ENCODE measurements at regions not wholly inside any gene's neighbourhood (a gene's known extent, or its start where the extent isn't known, plus 50 kb on each side); places are given as distances from the start of the nearest gene placed in this dataset.
"Not testable (repeated sequence)": the region's sequence is repeated elsewhere in the genome, so short reads cannot be mapped to it uniquely, and the experiment has no call there.

DNA sequence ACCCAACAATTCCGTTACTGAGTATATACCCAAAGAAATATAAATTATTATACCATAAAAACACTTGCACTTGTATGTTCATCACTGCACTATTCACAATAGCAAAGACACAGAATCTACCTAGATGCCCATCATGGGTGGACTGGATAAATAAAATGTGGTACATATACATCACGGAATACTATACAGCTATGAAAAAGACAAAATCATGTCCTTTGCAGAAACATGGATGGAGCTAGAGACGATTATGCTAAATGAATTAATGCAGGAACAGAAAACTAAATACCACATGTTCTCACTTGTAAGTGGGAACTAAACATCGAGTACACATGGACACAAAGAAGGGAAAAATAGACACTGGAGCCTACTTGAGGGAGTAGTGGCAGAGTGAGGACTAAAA lies 185.3 kb downstream of the PYDC2 start:
- DNase-seq (ENCODE audit: low spot score) = no peak

DNA sequence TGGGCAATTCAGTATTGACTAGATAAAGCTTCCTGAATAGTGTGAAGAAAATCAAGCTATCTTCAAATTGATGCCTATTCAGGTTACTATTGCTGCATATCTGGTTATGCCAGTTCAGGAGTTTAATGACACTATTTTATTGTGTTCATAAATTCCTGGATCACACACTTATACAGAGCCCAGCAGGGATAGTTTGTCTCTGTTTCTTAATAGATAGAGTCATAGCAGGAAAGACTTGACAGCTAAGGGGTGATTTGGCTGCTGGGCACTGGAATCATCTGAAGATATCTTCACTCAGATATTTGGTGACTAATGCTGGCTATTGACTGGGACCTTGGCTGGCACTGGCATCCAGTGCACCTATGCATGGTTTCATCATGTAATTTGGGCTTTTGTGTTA lies 187.8 kb downstream of the PYDC2 start:
- no peak for DNase-seq (ENCODE audit: low spot score)

DNA sequence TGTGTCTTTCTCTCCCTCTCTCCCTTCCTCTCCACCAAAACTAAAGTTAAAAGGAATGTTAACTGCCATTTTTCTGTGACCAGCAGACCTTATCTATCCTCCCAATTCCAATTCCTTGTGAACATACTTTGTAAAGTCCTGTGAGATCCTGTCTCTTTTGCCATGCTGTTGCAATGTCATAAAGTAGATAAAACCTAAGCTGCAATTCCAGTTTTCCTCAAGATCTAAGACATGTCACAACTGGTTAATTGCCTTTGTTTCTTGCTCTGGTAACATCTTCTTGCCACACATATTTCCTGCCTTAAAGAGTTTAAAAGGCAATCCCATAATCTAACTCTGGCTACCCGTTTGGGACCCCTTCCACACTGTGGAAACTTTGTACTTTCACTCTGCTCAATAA lies 188.7 kb downstream of the PYDC2 start:
- DNase-seq (ENCODE audit: low spot score) = no peak

DNA sequence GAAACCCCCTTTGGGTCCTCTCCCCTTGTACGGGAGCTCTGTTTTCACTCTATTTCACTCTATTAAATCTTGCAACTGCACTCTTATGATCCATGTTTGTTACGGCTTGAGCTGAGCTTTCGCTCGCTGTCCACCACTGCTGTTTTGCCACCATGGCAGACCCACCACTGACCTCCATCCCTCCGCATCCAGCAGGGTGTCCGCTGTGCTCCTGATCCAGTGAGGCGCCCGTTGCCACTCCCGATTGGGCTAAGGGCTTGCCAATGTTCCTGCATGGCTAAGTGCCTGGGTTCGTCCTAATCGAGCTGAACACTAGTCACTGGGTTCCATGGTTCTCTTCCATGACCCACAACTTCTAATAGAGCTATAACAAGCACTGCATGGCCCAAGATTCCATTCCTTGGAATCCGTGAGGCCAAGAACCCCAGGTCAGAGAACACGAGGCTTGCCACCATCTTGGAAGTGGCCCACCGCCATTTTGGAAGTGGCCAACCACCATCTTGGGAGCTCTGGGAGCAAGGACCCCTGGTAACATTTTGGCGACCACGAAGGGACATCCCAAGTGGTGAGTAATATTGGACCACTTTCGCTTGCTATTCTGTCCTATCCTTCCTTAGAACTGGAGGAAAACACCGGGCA lies 197.9 kb downstream of the PYDC2 start:
- not testable (repeated sequence) for DNase-seq (ENCODE audit: low spot score)

DNA sequence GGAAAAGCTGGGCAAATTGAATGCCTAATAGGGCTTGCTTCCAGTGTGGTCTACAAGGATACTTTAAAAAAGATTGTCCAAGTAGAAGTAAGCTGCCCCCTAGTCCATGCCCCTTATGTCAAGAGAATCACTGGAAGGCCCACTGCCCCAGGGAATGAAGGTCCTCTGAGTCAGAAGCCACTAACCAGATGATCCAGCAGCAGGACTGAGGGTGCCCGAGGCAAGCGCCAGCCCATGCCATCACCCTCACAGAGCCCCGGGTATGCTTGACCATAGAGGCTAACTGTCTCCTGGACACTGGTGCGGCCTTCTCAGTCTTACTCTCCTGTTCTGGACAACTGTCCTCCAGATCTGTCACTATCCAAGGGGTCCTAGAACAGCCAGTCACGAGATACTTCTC lies 201.2 kb downstream of the PYDC2 start:
- DNase-seq (ENCODE audit: low spot score) = not testable (repeated sequence)

DNA sequence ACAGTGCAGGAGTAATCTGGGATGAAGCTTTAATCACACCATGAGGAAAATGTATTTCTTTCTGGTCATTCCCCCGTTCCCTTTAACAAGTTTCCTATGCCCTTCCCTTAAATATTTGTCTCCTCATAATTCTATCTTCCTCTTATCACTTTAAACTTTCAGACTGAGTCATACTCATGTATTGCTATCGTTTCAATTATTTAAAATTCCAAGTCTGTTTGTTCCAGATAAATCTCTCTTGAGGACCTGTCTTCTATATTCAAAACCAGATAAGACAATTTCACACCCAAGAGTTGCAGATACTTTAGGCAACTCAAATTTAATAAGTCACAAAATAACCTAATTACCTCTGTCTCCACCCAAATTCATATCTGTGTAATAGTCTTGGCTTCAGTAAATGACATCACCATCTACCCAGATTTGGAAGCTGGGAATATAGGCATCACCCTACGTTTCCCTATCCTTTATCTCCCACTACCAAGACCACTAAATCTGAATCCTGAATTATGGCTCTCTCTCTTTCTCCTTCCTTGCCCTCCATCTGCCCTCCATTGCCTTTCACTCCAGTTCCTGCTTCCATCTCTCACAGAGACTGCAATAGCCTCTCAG lies 220.1 kb downstream of the PYDC2 start:
- no peak for DNase-seq (ENCODE audit: low spot score)

DNA sequence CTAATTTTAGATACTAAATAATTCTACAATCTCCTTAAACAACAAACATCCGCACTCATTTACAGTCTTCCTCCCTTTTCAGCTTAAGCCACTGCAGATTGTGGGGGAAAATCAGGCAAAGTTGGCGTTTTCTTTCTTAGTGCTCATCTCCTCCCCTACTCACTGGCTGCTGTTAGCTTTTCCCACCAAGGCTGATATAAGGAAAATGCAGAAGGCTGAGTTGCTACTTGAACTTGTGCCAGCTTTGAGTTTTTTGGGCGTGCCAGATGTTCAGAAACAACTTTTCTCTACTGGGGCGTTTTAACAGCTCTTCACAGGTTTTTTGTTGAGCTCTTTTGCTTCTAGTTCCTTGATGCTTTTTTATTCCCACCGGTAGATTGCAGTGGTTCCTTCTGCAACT lies 222.0 kb downstream of the PYDC2 start:
- no peak for DNase-seq (ENCODE audit: low spot score)

DNA sequence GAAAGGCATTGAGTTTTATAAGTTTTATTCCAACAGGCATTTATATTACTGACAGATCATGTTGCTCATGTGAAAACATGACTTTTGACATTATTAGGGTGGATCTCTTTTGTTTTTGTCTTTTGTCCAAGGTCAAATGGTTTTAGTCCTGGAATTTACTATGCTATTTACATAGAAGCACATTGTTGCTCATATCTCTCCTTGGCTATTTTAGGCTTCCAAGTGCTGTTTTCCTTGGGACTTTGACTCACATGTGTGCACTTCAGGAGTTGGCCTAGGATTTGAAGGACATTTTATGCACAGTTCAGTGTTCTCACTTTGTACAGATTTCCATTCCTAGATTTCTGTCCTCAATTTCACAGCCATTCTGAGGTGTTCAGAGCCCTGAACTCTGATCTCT lies 225.7 kb downstream of the PYDC2 start:
- no peak for DNase-seq (ENCODE audit: low spot score)

DNA sequence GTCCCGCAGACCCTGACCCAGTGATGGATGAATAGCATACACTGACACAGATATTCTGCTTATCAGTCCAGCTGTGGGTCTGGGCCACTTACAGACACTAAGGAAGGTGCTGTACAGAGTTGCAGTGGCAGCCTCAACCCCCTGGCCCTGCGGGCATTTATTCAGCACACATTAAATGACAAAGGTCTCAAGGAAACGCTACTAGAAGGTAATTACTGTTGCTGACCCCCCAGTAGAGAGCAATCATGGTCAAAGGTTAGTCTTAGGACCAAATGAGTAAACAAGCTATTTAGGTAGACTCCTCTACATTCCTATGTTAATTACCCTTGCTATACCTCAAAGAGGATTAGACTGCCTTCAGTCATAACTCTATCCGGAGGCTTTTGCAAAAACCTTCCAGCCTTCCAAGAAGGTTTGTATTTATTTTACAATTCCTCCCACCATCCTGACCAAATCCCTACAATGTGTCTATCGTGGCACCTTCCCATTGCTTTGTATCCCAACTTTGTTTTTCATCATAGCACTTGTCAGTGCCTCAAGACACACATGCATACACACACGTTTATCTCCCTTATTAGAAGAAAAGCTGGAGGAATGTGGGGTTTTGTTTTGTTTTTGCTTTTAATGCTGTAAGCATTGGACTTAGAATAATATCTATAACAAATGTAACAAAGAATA lies 227.9 kb downstream of the PYDC2 start:
- no peak for DNase-seq (ENCODE audit: low spot score)

DNA sequence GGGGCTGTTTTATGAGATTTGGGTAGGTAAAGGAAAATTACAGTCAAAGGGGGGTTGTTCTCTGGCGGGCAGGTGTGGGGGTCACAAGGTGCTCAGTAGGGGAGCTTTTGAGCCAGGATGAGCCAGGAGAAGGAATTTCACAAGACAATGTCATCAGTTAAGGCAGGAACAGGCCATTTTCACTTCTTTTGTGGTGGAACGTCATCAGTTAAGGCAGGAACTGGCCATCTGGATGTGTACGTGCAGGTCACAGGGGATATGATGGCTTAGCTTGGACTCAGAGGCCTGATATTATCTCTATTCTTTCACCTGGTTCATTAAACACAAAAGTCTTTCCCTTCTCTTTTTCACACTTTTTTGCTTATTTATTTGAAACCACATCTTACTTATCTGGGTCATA lies 230.2 kb downstream of the PYDC2 start:
- not testable (repeated sequence) for DNase-seq (ENCODE audit: low spot score)

DNA sequence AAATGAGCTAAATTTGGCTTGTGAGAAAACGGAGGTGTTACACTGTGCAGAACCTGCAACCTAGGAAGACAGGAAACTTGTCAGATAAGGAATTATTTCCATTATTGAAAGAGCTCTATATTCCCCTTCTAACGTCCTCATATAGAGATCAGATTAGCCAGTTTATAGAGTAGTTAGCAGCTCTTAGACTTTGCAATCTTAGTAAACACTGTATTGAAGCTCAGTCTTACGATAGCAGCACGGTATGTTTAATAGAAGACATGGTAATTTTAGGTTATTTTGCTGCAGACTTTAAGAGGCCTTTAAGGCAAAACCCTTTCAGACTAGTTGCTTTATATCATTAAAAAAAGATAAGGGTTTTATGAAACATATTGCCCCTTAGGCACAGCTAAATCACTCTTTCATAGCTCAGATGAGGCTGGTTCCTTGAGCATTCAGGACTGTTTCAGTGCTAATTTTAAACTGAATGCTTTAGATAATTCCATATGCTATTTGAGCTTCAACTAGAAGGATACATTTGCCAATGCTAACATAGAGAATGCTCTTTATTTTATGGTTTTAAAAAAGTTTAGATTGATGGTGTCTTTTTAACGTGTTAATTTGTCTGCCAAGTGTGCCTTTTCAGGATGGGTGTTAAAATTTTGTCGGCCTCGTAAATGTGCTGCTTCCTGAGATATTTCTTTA lies 234.3 kb downstream of the PYDC2 start:
- no peak for DNase-seq (ENCODE audit: low spot score)

DNA sequence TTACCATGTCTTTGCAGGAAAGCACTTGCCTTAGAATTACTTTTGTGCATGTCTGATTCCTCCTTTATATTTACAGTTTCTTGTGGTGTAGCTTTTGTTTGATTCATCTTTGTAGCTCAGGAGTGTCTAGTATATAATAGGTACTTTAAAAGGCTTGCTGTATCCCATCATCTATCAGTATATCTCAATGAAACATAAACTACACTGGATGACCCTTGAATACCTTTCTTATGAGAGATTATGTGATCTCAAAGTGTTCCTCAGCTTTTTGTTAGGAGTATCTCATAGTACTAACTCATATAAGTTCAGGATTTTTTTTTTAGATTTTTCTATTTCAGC lies 234.8 kb downstream of the PYDC2 start:
- DNase-seq (ENCODE audit: low spot score) = no peak

DNA sequence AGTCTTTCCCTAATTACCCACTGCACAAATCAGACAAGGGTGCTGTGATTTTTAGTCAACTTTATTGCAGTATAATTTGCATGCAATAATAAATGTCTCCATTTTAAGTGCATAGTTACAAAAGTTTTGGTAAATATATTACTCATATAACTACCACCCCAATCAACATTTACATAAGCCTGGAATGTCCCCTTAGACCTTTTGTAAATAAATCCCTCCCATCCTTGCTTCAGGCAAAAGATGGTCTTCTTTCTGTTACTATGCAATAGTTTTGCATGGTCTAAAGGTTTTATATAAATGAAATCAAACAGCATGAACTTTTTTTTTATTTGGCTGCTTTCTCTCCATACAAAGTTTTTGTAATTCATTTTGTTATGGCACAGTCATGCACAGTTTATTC lies 235.4 kb downstream of the PYDC2 start:
- no peak for DNase-seq (ENCODE audit: low spot score)

DNA sequence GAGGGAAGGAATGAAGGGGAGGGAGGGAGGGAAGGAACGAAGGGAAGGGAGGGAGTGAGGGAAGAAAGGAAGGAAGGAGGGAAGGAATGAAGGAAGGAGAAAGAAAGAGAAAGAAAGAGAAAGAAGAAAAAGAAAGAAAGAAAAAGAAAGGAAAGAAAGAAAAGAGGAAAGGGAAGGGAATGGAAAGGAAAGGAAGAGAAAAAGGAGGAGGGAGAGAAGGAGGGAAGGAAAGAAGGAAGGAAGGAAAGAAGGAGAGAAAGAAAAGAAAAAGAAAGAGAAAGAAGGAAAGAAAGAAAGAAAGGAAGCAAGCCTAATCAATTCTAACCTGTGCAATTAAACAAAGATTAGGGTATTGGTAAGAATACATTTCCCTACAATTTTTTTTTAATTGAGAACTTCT lies 238.6 kb downstream of the PYDC2 start:
- DNase-seq (ENCODE audit: low spot score) = no peak

DNA sequence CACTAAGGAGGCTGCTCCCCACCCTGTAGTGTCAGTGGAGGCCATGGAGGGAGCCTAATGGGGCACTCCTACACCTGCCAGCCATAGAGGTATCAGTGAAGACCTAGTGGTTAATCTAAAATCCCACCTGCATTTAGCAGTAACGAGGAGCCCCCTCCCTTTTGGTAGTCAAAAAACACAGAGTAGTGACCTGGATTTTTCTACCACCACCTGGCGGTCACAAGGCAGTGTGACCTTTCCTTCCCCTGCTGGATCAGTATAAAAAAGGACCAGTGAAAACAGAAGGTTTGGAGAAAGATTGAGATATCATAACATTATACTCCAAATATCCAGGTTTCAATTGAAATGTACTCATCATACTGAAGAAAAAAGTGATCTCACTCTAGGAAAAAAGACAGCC lies 241.2 kb downstream of the PYDC2 start:
- DNase-seq (ENCODE audit: low spot score) = no peak

DNA sequence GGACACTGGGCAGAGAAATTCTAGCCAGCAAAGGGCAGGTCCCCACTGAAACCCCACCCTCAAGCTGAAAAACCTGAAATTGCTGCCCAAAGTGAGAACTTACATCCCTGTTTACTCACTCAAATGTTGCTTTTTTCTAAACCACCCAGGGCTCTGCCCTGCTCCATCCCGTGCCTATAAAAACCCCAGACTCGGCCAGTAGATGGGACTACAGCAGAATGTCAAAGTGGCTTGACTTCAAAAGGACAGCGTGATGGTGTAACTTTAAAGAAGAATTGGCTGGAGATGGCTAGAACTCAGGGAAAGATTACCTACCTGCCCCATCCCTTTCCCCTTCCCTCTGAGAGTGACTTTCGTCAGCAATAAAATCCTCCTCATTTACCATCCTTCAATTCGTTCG lies 246.9 kb downstream of the PYDC2 start:
- no peak for DNase-seq (ENCODE audit: low spot score)

DNA sequence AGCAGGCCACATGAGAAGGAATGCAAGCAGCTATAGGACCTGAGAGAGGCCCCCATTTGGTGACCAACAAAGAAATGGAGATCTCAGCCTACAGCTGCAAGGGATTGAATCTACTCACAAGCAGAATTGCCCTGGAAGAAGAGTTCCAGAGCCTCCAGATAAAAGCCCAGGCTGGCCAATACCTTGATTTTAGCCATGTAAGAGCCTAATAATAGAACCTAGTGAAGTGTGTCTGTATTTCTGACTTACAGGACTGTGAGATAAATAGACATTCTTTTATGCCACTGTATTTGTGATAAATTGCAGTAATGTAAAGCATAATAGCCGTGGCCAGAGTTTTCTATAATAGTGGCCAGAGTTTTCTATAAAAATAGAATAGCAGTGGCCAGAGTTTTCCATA lies 254.6 kb downstream of the PYDC2 start:
- no peak for DNase-seq (ENCODE audit: low spot score)

DNA sequence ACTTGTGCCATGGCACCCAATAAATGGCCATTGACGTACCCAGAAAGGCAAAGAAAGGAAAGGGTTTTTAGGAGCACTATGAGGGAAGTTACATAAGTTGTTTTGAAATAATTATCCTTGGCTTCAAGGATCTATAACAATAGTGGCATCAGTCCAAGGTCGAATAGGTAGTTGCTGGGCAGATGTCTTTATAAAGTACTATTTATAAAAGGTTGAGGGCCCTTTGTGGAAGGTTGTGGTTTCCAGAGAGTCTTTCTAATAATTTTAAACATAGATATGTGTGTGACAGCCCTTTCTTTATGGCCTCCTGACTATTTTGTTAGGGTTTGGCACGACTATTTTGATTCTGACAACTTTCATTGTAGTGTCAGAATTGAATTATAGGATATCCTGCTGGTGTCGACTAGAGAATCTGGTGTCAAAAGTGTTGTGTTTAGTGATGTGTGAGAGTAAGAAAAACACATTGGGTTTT lies 260.5 kb downstream of the PYDC2 start:
- DNase-seq (ENCODE audit: low spot score) = no peak

DNA sequence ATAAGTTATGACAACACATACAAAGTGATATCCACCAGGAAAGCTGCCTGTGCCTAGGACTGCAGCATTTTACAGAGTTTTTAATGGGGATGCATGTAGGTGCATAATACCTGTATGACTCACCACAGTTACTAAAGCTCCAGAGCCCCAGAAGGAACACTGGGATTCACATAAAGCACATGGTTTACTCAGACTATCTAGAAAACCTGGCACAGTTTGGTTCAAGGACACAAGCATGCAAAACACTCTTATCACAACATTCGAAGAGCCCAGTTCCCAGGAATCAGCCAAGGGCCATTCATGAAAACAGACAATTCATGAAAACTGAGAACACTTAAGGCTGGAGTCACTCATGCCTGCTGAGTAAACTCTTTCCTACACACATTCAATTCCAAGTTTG lies 261.0 kb downstream of the PYDC2 start:
- no peak for DNase-seq (ENCODE audit: low spot score)

DNA sequence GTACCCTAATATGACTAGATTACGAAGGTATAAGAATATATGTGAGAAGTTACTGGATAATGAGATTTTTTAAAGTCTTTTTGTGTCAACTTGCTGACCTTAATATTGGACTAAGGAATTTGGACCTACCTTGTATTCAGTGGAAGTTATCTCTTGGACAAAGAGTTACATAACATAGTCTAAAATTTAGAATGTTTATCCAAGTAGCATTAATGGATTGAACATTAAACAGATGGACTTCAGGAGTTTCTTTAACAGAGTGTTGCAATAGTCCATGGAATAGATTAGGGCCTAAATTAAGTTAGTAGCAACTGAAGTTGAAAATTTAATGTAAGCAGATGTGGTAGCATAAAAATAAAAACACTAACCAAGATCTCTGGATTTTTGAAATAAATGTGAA lies 266.4 kb downstream of the PYDC2 start:
- DNase-seq (ENCODE audit: low spot score) = no peak

DNA sequence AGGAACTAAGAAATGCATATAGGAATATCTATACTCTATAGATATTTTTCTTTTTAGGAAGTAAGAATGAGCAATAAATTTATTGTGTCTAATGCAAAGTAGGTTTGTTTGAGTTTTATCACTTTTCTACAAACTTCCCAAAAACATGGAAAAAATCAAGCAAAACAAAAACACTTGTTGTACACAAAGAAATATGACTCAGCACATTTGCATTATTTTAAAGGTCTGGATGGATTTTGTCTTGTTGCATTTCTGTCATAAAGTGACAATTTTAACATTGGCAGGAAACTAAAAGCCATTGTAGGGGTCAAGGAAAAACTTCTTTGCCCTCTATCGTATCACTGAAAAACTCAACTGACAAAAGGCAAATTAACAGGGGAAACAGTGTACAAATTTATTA lies 267.2 kb downstream of the PYDC2 start:
- no peak for DNase-seq (ENCODE audit: low spot score)

DNA sequence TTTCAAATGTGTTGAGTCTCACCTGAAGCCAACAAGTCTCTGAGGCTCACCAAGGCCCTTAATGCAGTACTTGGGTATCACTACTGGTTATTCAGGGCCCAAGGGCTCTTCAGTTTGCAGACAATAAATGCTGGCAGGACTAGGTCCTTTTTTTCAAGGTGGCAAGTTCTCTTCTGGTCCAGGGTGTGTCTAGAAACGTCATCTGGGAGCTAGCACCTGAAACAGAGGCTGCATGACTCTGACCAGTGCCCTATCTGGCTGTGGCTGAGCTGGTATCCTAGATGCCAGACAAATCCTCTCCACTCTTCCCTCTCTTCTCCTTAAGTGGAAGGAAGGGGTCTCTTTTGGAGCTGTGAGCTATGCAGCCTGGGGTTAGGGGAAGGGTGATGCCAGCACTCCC lies 276.8 kb downstream of the PYDC2 start:
- DNase-seq (ENCODE audit: low spot score) = no peak

DNA sequence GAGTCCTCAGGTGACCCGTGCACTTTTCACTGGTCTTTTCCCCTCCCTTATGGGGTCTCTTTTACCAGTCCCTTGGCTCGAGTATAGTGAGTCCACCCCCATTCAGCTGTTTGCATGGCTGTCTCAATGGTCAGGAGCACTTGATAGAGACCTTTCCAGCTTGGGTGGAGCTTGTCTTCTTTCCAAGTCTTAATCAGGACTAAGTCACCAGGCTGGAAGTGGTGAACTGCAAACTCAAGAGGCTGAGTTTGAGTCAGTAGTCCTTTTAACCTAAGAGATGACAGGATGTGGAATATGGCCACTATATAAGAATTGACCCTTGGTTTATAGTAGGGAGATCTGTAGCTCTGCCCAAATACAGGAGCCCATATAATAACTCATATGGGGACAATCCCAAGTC lies 279.7 kb downstream of the PYDC2 start:
- no peak for DNase-seq (ENCODE audit: low spot score)
